HepG2 (cell line): ENCODE measurements at regions not wholly inside any gene's neighbourhood (a gene's known extent, or its start where the extent isn't known, plus 50 kb on each side); places are given as distances from the start of the nearest gene placed in this dataset.

ENCODE experiments used
- ATF5 ChIP-seq: sonication (generic); formaldehyde crosslinking; IDR thresholded peaks from 2 replicates; pipeline ENCODE4 v1.4.0; 2020; ENCODE audit warnings: mild to moderate bottlenecking, low read depth, missing genetic modification reagents
- CCDC6 ChIP-seq: sonication (generic); formaldehyde crosslinking; IDR thresholded peaks from 2 replicates; pipeline ENCODE4 v1.8.1; 2022; ENCODE audit warnings: mild to moderate bottlenecking, missing genetic modification reagents, moderate library complexity
- HMG20A ChIP-seq: IDR thresholded peaks from 2 replicates; pipeline ENCODE4 v1.6.1; 2016; ENCODE audit warnings: borderline replicate concordance
- KIAA2018 ChIP-seq: sonication (generic); formaldehyde crosslinking; IDR thresholded peaks from 2 replicates; pipeline ENCODE4 v1.5.0; 2020; ENCODE audit warnings: mild to moderate bottlenecking, missing genetic modification reagents, borderline replicate concordance
- REPIN1 ChIP-seq: sonication (generic); formaldehyde crosslinking; IDR thresholded peaks from 2 replicates; pipeline ENCODE4 v1.8.0; 2022; ENCODE audit warnings: missing genetic modification reagents, low read depth, mild to moderate bottlenecking, borderline replicate concordance
- SMARCE1 ChIP-seq: fragments of 450-650 bp; IDR thresholded peaks from 2 replicates; pipeline ENCODE4 v1.6.1; 2017; ENCODE audit warnings: borderline replicate concordance
- TCF7 ChIP-seq: sonication (generic); IDR thresholded peaks from 2 replicates; pipeline ENCODE4 v1.6.1; 2016; ENCODE audit warnings: antibody characterized with exemption, low read depth
- UBTF ChIP-seq: sonication (generic); formaldehyde crosslinking; IDR thresholded peaks from 2 replicates; pipeline ENCODE4 v1.4.0; 2020; ENCODE audit warnings: mild to moderate bottlenecking, missing genetic modification reagents
- ZFP36L1 ChIP-seq: sonication (generic); formaldehyde crosslinking; IDR thresholded peaks from 2 replicates; pipeline ENCODE4 v1.8.0; 2022; ENCODE audit warnings: mild to moderate bottlenecking, missing genetic modification reagents, moderate library complexity
- ZNF18 ChIP-seq: sonication (generic); formaldehyde crosslinking; IDR thresholded peaks from 2 replicates; pipeline ENCODE4 v1.8.0; 2022; ENCODE audit warnings: mild to moderate bottlenecking, missing genetic modification reagents; ENCODE audit not compliant: insufficient replicate concordance
- ZNF512B ChIP-seq: sonication (generic); formaldehyde crosslinking; IDR thresholded peaks from 2 replicates; pipeline ENCODE4 v1.5.1; 2020; ENCODE audit warnings: missing genetic modification reagents, mild to moderate bottlenecking, borderline replicate concordance

GRCh38 chr2:172287605-172288315 lies 139.6 kb upstream of the ITGA6 start (continued):
- TF ChIP-seq KIAA2018 (CRISPR knock-in tag): no peak
- TF ChIP-seq ZNF18 (CRISPR knock-in tag): no peak
- no peak for TF ChIP-seq ZFP36L1
- no peak for TF ChIP-seq ATF5 (CRISPR knock-in tag)
- TF ChIP-seq CCDC6 (CRISPR knock-in tag): no peak
- no peak for TF ChIP-seq UBTF (CRISPR knock-in tag)
- no peak for TF ChIP-seq REPIN1 (CRISPR knock-in tag)
- TF ChIP-seq HMG20A (CRISPR knock-in tag): no peak
- no peak for TF ChIP-seq SMARCE1
- no peak for TF ChIP-seq ZNF512B (CRISPR knock-in tag)
- no peak for TF ChIP-seq TCF7
